ENCODE measurements at regions not wholly inside any gene's neighbourhood (a gene's known extent, or its start where the extent isn't known, plus 50 kb on each side); places are given as distances from the start of the nearest gene placed in this dataset.

GRCh38 chr12:115412831-115413230, 728.9 kb upstream of the TBX3 start:
- no peak for TF ChIP-seq CTCF (IDR thresholded peaks at IDR 0.05)
- TF ChIP-seq POLR2A (IDR thresholded peaks at IDR 0.05) = no peak
